ENCODE measurements at regions not wholly inside any gene's neighbourhood (a gene's known extent, or its start where the extent isn't known, plus 50 kb on each side); places are given as distances from the start of the nearest gene placed in this dataset.
A peak's percentile ranks its signal among the peaks of the same experiment; 100 is the strongest.

- DNase-seq, result peak in 6 of 7 donors; percentile 35 to 73 (median 54)
- no peaks in the 10 kb centered on the region for H3K36me3 ChIP-seq (replicated peaks in 1 of 2)
- H3K4me1 ChIP-seq (replicated peaks in 1 of 2), result peaks cover 7 to 25% of the 10 kb centered on the region in 2 donors
- no peak overlapping the region for H3K4me3 ChIP-seq
- WGBS, 4 donors, result 55 to 60% (median 58%) methylated on average over 4 of the region's 4 CpGs
- peak overlapping the region in 3 of 5 donors; percentile 13 to 67 (median 65) for H3K27ac ChIP-seq
- H3K27me3 ChIP-seq, result no peaks in the 10 kb centered on the region
- no peaks in the 10 kb centered on the region for H3K9me3 ChIP-seq (replicated peaks in 1 of 3)
- TF ChIP-seq POLR2A (IDR thresholded peaks at IDR 0.05), result no peak
- peak in 1 of 6 experiments; percentile 20 for TF ChIP-seq CTCF (IDR thresholded peaks at IDR 0.05)
- intact Hi-C loops (cut with DNase I), result no loop called here
These were observed 422.5 kb downstream of the LPIN1 start for GRCh38 chr2:12168791-12169388.

- TF ChIP-seq POLR2A (IDR thresholded peaks at IDR 0.05) (no peak), CTCF (IDR thresholded peaks at IDR 0.05) (no peak)
These were observed 423.3 kb downstream of the LPIN1 start for GRCh38 chr2:12169721-12170120.

GRCh38 chr2:12170121-12170520 lies 423.7 kb downstream of the LPIN1 start:
- H3K4me3 ChIP-seq, result no peak overlapping the region
- H3K27ac ChIP-seq, result peak overlapping the region in 3 of 5 donors; percentile 13 to 67 (median 65)
- 48 to 70% (median 56%) methylated on average over 5 of the region's 5 CpGs for WGBS, 4 donors
- intact Hi-C loops (cut with DNase I), result loop anchor here in 1 of 2 donors (10.0 kb wide), 1 partner anchor 305 kb away; no protein-coding TSS in a partner anchor
- no peaks in the 10 kb centered on the region for H3K9me3 ChIP-seq (replicated peaks in 1 of 3)
- no peaks in the 10 kb centered on the region for H3K27me3 ChIP-seq
- no peaks in the 10 kb centered on the region for H3K36me3 ChIP-seq (replicated peaks in 1 of 2)
- DNase-seq, result no peak
- peaks cover 7 to 25% of the 10 kb centered on the region in 2 donors for H3K4me1 ChIP-seq (replicated peaks in 1 of 2)
- TF ChIP-seq POLR2A (IDR thresholded peaks at IDR 0.05), result no peak
- TF ChIP-seq CTCF (IDR thresholded peaks at IDR 0.05), result no peak

More at GRCh38 chr2:12169721-12170120, 423.3 kb downstream of the LPIN1 start:
- Histone ChIP-seq H3K36me3 (replicated peaks in 1 of 2) (no peaks in the 10 kb centered on the region), H3K4me1 (replicated peaks in 1 of 2) (peaks cover 7 to 25% of the 10 kb centered on the region in 2 donors), H3K9me3 (replicated peaks in 1 of 3) (no peaks in the 10 kb centered on the region), H3K4me3 (no peak overlapping the region), H3K27ac (peak overlapping the region in 3 of 5 donors; percentile 13 to 67 (median 65)), H3K27me3 (no peaks in the 10 kb centered on the region)
- peak; percentile 32 to 74 (median 48) for DNase-seq
- intact Hi-C loops (cut with DNase I), result loop anchor here in 1 of 2 donors (10.0 kb wide), 1 partner anchor 305 kb away; no protein-coding TSS in a partner anchor
- 58 to 63% (median 61%) methylated on average over 6 of the region's 6 CpGs for WGBS, 4 donors

GRCh38 chr2:12173271-12173942 lies 427.0 kb downstream of the LPIN1 start:
- WGBS, 4 donors, result 94 to 100% (median 97%) methylated on average over 1 of the region's 1 CpG
- TF ChIP-seq CTCF (IDR thresholded peaks at IDR 0.05) (peak in 2 of 6 experiments; percentile 6 to 13), POLR2A (IDR thresholded peaks at IDR 0.05) (no peak)
- H3K36me3 ChIP-seq (replicated peaks in 1 of 2), result no peaks in the 10 kb centered on the region
- H3K27me3 ChIP-seq, result no peaks in the 10 kb centered on the region
- H3K9me3 ChIP-seq (replicated peaks in 1 of 3), result no peaks in the 10 kb centered on the region
- H3K4me1 ChIP-seq (replicated peaks in 1 of 2), result peaks cover 20 to 44% of the 10 kb centered on the region in 2 donors
- intact Hi-C loops (cut with DNase I), result loop anchor here in 1 of 2 donors (10.0 kb wide), 1 partner anchor 309 kb away; no protein-coding TSS in a partner anchor
- no peak for DNase-seq
- H3K27ac ChIP-seq, result no peak overlapping the region
- H3K4me3 ChIP-seq, result no peak overlapping the region
